ENCODE measurements at regions not wholly inside any gene's neighbourhood (a gene's known extent, or its start where the extent isn't known, plus 50 kb on each side); places are given as distances from the start of the nearest gene placed in this dataset.
"Not testable (repeated sequence)": the region's sequence is repeated elsewhere in the genome, so short reads cannot be mapped to it uniquely, and the experiment has no call there.

DNA sequence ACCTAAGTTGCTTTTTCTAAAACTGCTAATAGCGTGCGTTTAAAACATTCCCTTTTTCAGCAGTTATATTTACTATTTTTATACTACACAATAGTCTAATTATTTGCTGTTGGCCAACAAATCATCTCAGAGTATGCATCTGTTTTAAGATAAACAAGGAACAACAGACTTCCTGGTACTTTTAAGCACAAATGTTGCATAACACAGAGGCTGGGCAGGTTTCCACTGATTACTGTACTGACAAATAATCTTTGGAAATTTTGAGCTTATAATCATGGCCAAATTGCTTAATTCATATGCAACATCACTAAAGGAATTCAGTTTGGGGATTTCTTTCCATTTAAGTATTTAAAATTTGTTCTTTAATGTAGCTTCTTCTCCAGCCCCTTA, 737.4 kb upstream of the SALL3 start:
- DNase-seq = no peak

DNA sequence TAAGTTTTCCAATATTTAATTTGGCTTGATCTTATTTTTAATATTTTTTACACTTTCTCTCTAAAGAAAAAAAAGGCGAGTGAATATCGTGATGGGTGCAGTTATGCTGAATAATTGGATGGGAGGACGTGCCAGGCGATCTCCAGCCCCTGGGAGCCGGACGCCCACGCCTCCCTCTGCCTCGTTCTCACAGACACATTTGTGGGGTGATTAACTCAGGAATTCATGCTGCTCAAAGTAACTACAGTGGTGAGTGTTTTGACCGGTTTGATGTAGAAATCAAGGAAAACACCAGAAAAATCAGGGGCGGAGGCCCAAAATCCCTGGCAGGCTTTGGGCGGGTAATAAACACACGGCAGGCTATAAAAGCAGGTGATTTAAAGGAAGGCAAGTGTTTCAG, 736.8 kb upstream of the SALL3 start:
- no peak for DNase-seq

DNA sequence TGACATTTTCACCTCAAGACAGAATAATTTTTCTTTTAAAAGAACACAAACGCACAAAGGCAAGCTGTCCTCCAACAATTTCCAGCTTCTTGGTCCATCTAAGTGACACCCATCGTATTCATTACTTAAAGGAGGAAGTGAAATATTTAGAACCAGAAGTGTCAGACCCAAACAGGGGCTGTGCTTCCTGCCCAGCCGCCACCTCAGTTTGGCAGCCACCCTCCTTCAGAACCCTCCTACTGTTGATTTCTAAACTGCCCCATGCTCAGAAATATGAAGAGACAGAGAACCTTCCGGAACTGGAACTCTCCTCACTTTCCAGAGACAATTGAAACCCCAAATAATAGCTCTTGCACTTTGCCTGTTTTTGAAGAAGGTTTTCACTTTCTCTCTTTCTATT, 734.8 kb upstream of the SALL3 start:
- DNase-seq = no peak

DNA sequence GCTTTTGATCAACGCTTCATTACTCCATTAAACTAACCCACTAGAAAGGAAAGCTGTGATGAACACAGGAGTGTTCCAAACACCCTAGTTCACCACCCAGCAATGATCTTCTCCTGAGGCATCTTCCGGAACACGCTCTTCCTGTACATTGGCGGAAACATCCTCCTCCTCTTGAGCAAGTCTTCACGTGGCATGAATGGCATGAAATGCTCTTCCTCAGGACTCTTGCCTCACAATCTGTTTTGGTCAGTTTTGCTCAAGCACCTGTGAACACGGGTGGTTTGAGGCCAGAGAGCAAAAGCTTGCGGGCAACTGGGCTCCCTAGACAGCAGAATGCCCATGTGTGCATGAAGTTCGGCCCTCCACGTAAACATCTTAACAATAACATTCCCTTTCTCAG, 734.2 kb upstream of the SALL3 start:
- DNase-seq = no peak

DNA sequence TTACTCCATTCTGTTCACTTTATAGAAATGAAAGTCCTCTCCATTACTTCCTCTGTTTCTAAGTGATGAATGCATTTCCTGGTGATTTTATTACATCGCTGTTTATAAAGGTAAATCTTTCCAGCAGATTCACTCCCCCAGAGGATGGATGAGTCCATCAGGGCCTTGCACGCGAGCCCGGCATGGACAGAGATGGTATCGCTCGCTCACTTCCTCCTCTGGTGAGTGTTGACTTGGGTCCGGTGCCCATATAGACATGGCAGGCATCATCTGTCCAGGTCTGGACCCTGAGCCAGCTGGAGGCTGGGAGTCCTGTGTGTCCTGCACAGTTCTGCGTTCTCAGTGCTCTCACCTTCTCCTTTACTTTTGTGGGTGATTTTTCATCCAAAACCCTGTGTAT, 733.6 kb upstream of the SALL3 start:
- no peak for DNase-seq

DNA sequence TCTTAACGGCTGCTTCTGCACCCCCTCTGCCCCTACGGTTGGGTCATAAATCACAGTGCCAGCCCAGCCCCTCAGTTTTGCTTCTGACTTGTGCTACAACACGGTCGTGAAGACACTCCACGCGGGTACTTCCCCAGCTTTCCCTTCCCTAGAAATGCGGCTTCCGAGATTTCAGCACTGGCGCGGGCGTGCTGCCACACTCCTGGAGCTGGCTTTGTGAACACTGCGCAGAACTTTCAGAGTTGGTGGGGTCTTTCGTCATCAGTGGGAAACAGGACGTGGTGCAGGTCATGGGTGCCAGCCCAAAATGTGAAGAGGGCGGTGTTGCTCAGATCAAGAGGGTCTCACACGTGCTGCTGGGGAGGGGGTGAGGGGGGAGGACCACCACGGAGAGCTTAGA, 733.0 kb upstream of the SALL3 start:
- DNase-seq = no peak

DNA sequence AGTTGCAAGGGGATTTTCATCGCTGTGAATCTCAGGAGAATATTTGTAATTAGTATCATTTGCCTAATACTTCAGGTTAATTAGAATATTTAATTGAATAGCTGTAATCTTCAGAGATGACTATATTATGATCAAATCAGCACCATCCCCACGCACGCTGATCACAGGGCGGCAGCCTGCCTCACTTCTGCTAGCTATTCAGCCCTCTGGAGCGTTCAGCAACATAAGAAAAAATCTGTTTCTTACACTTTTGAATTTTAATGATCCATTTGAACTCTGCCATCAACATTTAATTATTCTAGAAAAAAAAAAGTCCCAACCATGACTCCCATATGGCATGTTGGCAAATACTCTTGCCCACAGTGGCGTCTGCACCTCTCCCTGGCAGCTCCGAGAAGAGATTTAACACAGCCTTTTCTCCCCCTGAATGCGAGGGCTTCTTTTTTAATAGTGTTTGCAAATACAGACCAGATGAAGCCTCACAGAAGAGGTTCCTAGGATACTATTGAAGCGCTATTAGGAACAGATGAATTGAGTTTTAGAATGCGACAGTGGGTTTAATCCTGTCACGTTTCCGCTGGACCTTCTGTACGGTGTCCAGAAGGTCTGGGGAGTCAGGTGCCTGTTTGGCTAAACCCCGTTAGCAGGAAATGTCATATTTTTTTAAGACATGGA, 731.9 kb upstream of the SALL3 start:
- no peak for DNase-seq

DNA sequence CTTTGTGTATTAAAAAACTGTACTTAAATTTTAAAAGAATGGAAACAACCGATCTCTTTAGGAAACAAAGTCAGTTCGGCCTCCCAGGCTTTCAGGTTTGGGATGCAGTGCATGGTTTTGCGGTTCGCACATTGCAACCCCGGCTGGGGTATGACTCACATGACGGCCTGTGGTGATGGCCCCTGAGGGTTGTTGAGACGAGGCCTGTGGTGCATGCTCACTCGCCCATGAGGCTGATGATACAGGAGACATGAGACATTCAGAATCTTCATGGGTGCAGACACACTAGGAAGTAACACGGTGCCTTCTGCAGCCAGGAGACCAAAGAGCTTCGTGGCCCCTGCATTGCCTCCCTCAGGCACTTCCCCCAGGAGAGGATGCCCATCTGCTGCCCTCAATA, 724.6 kb upstream of the SALL3 start:
- no peak for DNase-seq

DNA sequence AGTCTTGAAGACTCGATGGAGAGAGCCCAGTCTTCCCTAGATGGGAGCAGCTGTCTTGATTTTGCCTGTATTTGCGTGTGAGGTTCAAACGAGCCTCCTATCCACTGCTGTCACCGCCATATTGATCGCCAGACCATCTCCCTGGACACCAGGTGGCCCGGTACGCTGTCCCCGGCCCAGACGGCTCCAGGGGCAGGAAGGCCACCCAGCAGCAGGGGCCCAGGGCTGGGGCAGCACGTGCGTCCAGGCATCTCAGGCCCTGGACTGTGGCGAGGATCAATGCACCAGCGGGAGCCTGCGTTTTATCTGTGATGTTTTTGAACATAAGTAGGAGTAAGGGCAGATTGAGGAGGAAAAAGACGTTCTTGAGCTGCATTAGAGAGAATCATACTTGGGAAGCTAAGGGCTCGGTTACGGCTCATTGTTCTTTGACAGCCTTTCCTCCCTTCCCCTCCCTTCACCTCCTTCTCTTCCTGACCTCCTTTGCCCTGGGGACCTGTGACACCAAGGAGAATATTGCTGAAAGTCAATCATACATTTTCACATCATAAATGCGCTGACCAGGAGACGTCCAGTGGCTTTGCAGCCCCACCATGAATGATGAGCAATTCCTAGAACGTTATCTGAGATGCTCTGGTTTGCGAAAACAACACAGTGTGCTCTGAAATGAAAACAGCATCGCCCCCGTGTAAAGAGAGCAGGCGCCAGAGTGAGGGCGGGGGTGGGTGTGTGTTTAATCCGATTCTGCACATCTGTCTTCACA, 711.2 kb upstream of the SALL3 start:
- no peak for DNase-seq

DNA sequence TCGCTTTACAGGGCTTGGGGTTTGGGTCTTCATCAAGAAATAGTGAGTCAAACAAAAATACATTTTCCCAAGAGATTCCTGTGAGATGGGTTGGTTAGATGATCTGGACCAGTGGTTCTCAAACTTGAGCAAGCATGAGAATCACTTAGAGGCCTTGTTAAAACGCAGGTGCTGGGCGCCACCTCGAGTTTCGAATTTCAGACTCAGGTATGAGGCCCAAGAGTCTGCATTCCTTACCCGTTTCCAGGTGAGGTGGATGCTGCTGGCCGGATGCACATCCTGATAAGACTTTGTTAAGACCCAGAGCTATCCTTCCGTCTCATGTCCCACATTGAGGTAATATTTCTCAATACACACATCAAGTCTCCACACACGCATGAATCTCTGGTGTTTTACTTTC, 707.8 kb upstream of the SALL3 start:
- DNase-seq = no peak

DNA sequence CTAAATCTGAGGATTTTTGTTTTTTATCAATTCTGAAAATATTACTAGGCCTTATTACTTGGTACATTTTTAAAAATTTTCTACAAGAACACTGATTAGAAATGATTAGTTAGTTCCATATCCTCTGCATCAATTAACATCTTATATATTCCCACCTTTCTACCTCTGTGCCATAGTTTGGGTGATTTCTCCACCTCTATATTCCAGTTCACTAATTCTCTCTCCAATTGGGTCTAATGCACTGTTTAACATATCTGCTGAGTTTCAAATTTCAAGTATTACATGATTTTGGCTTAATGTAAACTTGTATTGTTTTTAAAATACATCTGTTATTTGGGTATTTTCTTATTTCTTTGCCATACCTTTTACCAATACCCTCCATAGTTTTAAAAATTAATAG, 705.7 kb upstream of the SALL3 start:
- DNase-seq = no peak

DNA sequence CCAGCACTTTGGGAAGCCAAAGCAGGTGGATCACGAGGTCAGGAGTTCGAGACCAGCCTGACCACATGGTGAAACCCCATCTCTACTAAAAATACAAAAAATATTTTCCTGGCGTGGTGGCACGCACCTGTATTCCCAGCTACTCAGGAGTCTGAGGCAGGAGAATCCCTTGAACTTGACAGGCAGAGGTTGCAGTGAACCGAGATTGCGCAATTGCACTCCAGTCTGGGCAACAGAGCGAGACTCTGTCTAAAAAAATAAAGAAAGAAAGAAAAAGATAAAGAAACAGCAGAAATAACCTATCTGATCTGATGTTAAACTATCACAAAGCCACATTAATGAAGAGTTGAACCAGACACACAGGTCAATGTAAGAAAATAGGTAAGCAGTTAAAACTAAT, 696.2 kb upstream of the SALL3 start:
- DNase-seq = not testable (repeated sequence)

DNA sequence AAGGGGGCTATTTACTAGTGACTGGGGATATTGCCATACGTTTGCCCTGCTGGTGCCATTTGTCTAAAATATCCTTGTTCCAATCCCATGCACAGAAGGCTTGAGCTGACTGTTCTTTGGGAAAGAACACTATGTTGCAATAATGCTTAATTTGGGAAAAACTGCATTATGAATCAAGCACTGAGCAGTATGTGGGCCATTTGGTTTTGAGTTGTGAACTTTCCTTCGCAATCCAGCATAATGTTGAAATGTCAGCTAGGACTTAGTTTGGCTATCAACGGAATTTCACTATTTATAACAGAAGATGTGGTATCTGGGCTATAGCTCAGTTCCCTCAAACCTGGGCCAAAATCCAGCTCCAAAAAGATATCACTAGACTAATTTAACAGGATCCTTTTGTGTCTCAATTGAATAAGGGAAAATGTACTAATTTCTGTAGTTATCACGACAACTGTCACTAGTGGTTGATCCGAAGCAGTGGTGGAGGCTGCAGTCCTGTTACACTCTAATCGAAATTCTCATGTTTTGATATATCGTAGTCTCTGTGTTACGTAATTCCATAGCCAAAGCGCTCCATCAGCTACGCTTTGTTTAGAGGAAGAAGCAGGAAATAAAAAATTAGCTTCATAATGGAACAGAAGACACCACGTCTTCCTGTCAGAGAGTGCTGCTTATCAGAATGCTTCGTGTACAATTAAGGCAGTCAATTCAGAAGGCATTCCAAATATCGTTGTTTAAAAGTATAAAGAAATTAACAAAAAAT, 686.8 kb upstream of the SALL3 start:
- DNase-seq = no peak

DNA sequence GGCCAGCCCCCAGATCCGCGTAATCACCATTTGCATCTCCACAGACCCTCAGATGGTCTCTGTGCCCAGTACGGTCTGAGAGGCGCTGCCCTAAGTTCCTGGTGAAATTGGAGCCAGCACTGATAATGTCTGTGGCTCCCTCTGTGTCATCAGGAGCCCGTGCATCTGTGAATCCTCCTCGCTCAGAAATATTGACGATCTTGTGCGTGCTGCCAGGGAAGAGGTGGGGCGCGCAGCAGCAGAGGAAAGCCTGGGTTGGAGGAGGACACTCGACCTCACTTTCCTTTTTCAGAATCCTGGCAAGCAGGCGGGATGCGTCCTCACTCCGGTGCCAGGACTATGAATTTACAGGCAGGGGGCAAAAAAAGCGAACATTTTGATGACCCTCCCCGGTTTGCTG, 686.1 kb upstream of the SALL3 start:
- no peak for DNase-seq

DNA sequence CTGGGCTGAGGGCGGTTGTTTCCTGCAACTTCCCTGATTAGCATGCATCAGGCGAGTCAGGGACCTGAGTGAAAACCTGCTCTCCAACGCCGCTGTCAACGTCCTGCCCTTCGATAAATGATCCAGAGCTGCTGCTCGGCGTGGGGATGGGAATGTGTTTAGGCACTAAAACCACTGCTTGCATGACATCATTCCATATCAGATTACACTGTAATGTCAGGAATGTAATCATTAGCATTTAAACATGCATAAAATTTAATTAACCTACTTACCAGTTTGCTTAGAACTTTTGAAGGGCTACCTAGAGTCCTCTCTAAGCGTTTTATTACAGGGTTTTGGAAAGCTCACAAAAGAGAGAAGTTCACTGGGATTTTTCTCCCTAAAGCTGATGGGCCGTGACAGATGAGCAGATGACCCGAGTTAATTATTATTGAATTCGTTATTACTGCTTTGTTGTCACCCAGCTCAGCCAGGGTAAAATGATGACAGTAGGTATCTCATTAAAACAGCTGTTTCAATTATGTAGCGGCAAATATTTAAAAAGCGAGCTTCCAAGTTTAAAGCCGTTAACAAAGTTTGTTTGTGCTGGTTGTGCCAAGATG, 685.6 kb upstream of the SALL3 start:
- no peak for DNase-seq

DNA sequence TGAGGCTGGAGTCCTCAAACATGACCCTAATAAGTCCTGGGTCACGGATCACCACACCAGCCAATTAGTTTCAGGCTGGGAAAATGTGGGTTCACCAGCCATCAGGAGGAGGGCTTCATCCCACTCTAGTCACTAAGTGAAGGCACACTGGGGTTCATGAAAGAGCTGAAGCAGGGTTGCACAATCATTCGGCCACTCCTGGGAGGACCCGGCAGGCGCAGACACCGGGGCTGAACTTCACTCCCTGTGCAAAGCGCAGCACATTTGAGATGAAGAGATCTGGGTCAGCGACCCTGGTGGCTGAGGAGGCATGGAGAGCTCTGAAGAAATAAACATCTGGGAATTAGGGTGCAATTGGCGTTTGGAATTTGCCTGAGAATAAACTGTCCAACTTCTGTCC, 684.4 kb upstream of the SALL3 start:
- DNase-seq = no peak

DNA sequence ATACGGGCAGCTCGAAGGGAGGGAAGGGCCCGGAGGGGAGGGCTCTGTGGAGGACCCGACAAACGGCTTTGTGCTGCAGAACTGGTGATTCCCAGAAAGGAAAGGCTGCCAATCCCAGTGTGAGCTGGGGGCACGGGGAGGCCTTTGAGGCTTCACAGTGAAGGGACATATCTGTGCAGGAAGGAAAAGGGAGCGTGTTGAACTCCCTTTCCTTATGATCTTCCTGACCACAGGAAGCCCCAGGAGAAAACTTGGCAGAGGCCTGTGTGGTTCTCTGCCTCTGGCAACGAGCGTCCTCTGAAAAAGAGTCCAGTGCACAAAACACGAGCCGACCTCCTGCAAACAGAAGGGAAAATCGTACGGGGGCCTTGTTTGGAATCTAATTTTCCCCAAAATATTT, 683.5 kb upstream of the SALL3 start:
- no peak for DNase-seq

DNA sequence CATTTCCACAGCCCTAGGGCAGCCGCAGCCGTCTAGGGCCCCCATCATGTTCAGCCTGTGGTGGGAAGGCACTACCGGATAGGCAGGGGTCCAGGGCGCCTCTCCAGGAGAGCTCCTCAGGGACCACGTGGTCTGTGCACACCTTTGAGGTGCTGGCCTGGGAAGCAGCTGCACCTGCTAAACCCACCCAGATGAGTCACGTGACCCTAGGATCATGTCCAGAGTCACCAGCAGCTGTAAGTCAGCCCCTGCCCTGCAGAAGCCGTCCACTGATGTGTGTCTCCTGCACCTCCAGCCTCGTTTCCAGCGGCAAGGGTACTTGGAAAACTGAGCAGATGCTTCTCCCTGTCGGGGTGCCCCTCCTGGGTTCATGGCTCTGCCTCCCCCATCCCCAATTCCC, 682.6 kb upstream of the SALL3 start:
- no peak for DNase-seq

DNA sequence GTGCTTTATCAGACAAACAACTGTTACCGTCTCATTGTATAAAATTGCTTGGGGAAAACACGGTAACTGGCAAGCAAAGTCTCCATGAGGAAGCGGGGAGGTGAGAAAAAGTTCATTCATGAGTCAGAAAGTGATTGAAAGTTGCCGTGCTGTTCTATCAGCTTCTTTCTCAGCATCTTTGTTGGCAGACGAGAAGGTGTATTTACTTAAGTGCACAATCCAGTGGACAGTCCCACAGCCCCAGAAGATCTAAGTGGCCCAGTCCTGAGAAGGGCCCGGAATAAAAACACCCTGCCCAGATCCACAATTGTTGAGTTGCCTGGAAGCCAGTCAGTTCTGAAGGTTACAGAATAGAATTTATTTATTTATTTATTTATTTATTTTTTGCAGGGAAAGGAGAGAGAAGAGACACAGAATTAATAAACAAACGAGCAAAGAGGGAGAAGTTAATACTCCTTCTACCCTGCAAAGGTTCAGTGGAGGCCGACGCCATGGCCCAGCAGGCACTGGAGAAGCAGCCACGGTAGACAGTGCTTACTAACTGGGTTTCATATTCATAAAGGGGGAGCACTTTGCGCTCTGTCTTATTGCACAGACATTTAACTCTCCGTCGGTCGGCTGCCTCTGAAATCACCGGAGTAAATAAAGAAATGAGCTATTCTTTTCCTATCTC, 676.0 kb upstream of the SALL3 start:
- no peak for DNase-seq

DNA sequence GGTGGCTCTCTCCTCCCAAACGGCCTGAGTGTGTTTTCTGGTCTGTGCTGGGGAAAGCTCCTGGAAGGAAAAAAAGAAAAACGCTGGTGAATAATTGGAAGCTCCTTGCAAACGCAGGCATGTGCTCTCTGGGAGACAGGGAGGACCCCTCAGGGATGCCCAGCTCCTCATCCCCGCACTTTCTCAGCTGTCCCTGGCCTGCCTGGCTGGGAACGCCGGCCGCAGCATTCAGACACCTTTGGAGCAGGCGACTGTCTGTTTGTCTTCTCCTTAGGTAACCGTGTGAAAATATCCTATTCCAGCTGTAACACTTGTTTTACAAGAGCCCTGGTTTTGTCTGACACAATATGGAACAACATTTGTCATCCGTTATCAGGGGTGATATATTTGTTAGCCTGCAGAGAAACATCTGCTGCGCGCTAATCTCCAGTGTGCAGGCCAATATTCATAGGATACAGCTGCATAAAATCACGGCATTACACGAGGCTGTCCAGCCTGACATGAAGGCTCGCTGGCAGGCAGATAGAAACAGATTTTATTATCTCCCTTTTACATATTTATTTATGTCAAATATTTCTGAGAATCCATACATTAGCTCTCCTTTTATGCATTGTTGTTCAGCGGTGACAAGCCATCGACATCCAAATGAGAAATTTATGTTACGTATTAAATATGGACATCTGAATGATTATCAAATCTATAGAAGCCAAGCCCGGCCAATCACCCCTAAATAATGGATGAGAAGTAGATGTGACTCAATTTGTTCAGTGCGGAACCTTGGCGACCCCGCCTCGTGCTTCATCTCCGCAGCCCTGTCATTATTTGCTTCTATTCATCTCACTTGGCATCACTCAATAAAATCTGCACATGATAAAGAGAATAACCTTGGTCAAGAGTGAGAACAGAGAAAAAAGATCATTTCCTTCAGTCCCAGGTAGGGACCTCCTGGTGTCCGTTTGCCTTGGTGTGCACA, 675.1 kb upstream of the SALL3 start:
- no peak for DNase-seq

DNA sequence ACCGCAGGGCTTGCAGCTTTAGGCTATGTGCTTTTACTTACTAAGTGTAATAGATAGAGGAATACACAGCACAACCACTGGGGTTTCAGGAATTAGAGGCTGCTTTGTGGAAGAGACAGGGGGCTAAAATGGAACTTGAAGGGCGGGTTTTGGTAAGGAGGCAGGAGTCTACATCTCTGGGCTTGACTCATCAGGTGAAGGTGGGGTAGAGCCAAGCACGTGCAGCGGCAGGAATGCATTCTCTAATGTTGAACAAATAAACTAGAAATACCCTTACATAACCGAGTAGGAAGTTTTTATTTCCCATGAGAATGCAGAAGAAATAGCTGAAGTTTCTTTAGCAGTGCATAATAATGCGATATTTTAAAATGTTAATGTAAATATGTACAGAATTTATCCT, 673.8 kb upstream of the SALL3 start:
- no peak for DNase-seq

DNA sequence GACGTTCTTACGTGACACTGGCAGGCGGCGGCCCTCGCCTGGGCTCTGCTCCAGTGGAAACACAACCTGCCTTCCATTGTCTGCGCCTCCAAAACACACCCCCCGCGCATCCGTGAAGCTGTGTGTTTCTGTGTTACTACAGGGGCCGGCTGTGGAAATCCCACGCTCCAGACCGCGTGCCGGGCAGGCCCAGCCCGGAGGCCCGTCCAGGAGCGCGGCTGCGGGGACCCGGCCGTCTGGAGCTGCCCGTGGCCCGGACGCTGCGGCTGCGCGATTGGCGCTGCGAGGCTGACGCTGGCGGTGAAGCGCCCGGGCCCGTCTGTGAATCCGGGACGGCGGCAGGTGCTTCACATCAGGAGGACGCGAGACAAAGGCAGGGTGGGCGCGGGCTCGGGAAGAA, 670.3 kb upstream of the SALL3 start:
- DNase-seq = no peak

Measured in T1000 (cell line).